Stomach (tissue), 4 donors: ENCODE measurements at regions not wholly inside any gene's neighbourhood (a gene's known extent, or its start where the extent isn't known, plus 50 kb on each side); places are given as distances from the start of the nearest gene placed in this dataset.

Experiments
- CTCF ChIP-seq, 7 experiments: fragments of 450-650 bp in 4 of 7; fragments of 200-600 bp in 3 of 7; sonication (generic) in 3 of 7; IDR thresholded peaks; one replicate each; pipeline ENCODE4 v1.5.1; 2016 to 2019; ENCODE audit warnings: antibody characterized with exemption in 7 of 7, control low read depth in 2 of 7, mild to moderate bottlenecking in 1 of 7
- POLR2A ChIP-seq, 4 donors: fragments of 450-650 bp; IDR thresholded peaks; one replicate each; pipeline ENCODE4 v1.6.1; 2016; ENCODE audit warnings: antibody characterized with exemption in 4 of 4, control low read depth in 2 of 4, mild to moderate bottlenecking in 1 of 4, moderate library complexity in 1 of 4
- POLR2AphosphoS5 ChIP-seq, 3 donors: sonication (generic); formaldehyde crosslinking; IDR thresholded peaks; one replicate each; pipeline ENCODE4 v1.6.1; 2016; ENCODE audit warnings: antibody characterized with exemption in 3 of 3

DNA sequence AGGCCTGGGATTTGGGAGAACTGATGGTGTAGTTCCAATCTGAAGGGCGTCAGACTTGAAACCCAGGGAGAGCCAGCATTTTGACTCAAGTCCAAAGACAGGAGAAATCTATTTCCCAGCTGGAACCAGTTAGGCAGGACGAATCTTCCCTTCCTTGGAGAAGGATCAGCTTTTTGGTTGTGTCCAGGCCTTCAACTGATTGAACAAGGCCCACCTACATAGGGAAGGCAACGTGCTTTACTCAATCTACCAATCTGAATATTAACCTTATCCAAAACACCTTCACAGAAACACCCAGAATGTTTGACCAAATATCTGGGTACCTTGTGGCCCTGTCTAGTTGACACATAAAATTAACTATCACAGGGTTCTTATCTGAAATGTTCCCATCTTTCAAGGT, 221.9 kb upstream of the DLGAP1 start:
- TF ChIP-seq CTCF (IDR thresholded peaks at IDR 0.05), result no peak
- TF ChIP-seq POLR2AphosphoS5 (IDR thresholded peaks at IDR 0.05), result no peak
- TF ChIP-seq POLR2A (IDR thresholded peaks at IDR 0.05), result no peak
